PC-3 (cell line): ENCODE measurements at regions not wholly inside any gene's neighbourhood (a gene's known extent, or its start where the extent isn't known, plus 50 kb on each side); places are given as distances from the start of the nearest gene placed in this dataset.

Source experiments
- ATAC-seq: fragments of 200-7000 bp; cut with Tn5 transposase; 2 replicates; pipeline ENCODE4 v1.9.1; 2020; ENCODE audit warnings: mild to moderate bottlenecking, moderate library complexity
- BruUV-seq: library from RNA; stranded (reverse); fragments of 400-500 nt; replicated peaks from 2 replicates; lab custom pipeline; 2021; lab: Mats Ljungman, UMichigan
- CTCF ChIA-PET: fragments of 300-600 bp; sonication (Branson Sonifier 250); formaldehyde crosslinking; loops from one replicate; lab custom pipeline; 2022; ENCODE audit warnings: antibody characterized with exemption; lab: Charles Lee
- POLR2A ChIA-PET: fragments of 300-600 bp; sonication (Branson Sonifier 250); formaldehyde crosslinking; loops from one replicate; lab custom pipeline; 2022; ENCODE audit warnings: antibody characterized with exemption; ENCODE audit not compliant: unreplicated experiment; lab: Charles Lee
- DNase-seq: peaks from one replicate; pipeline ENCODE4 v3.0.0-alpha.2; 2015
- H2AFZ ChIP-seq: fragments of 300-600 bp; sonication (generic); 2 replicates; pipeline ENCODE4 v1.6.0; 2016; ENCODE audit warnings: antibody characterized with exemption, low read length
- H3F3A ChIP-seq: fragments of 300-600 bp; sonication (generic); one replicate; pipeline ENCODE4 v1.6.0; 2017; ENCODE audit warnings: antibody characterized with exemption, low read length, control low read depth, mild to moderate bottlenecking; ENCODE audit not compliant: unreplicated experiment
- H3K27ac ChIP-seq: fragments of 300-600 bp; sonication (generic); 2 replicates; pipeline ENCODE4 v1.5.1; 2016; ENCODE audit warnings: mild to moderate bottlenecking, low read length
- H3K27me3 ChIP-seq: fragments of 300-600 bp; sonication (generic); 2 replicates; pipeline ENCODE4 v1.6.1; 2016; ENCODE audit warnings: low read length, mixed read lengths
- H3K36me3 ChIP-seq: fragments of 300-600 bp; sonication (generic); 2 replicates; pipeline ENCODE4 v1.6.1; 2016; ENCODE audit warnings: low read depth, mixed run types, low read length, mixed read lengths
- H3K4me1 ChIP-seq: fragments of 300-600 bp; sonication (generic); 2 replicates; pipeline ENCODE4 v1.5.1; 2016; ENCODE audit warnings: low read length; ENCODE audit not compliant: insufficient read depth
- H3K4me2 ChIP-seq: fragments of 300-600 bp; sonication (generic); 2 replicates; pipeline ENCODE4 v1.6.0; 2016; ENCODE audit warnings: low read length
- H3K4me3 ChIP-seq: fragments of 300-600 bp; sonication (generic); 2 replicates; pipeline ENCODE4 v1.5.1; 2016; ENCODE audit warnings: mild to moderate bottlenecking, low read length, mixed read lengths
- H3K79me2 ChIP-seq: fragments of 300-600 bp; sonication (generic); 2 replicates; pipeline ENCODE4 v1.6.1; 2017; ENCODE audit warnings: low read length, mixed read lengths
- H3K9ac ChIP-seq: fragments of 300-600 bp; sonication (generic); 2 replicates; pipeline ENCODE4 v1.6.0; 2016; ENCODE audit warnings: mild to moderate bottlenecking, low read length
- H3K9me2 ChIP-seq: fragments of 300-600 bp; sonication (generic); replicated peaks from 2 replicates; pipeline ENCODE4 v1.6.1; 2016; ENCODE audit warnings: mixed run types, low read length, mixed read lengths
- H3K9me3 ChIP-seq: fragments of 300-600 bp; sonication (generic); 2 replicates; pipeline ENCODE4 v1.6.1; 2016; ENCODE audit warnings: low read length, mixed read lengths
- H4K20me1 ChIP-seq: fragments of 300-600 bp; sonication (generic); 2 replicates; pipeline ENCODE4 v1.6.1; 2016; ENCODE audit warnings: low read length, mixed read lengths
- CTCF ChIP-seq: fragments of 300-600 bp; sonication (generic); conservative IDR thresholded peaks from 2 replicates; pipeline ENCODE4 v1.5.1; 2017; ENCODE audit warnings: antibody characterized with exemption, low read depth, mild to moderate bottlenecking, low read length
- EZH2 ChIP-seq: fragments of 300-600 bp; sonication (generic); IDR thresholded peaks from one replicate; pipeline ENCODE4 v1.6.1; 2017; ENCODE audit warnings: antibody characterized with exemption, mild to moderate bottlenecking, low read length; ENCODE audit not compliant: unreplicated experiment
- EZH2phosphoT487 ChIP-seq: fragments of 300-600 bp; sonication (generic); IDR thresholded peaks from 2 replicates; pipeline ENCODE4 v1.6.1; 2018; ENCODE audit warnings: mild to moderate bottlenecking, antibody characterized with exemption, low read length, borderline replicate concordance
- intact Hi-C: fragments of 100-400 bp; cut with micrococcal nuclease; formaldehyde crosslinking; loops from 2 replicates; pipeline ENCODE4 v1.9.0; 2023

- BruUV-seq = no TSS peak
- no peak overlapping the region for H3K4me3 ChIP-seq
- intact Hi-C loops = no loop called here
- H4K20me1 ChIP-seq = peaks cover 4% of the 10 kb centered on the region; the same call in 1 of the 2 replicates
- no peaks in the 10 kb centered on the region for H3K27me3 ChIP-seq
- TF ChIP-seq EZH2phosphoT487 (no peak), CTCF (no peak), EZH2 (no peak)
- POLR2A ChIA-PET = no interaction called here
- H3K36me3 ChIP-seq = 0 out of 2 replicates have a peak, but pooled peaks cover 5% of the 10 kb centered on the region
- H3K79me2 ChIP-seq = no peaks in the 10 kb centered on the region
- H3K9me2 ChIP-seq = no peaks in the 10 kb centered on the region
- ATAC-seq = no peak
- H3K9ac ChIP-seq = no peak overlapping the region
- peaks cover 7% of the 10 kb centered on the region; the same call in 1 of the 2 replicates for H3K4me1 ChIP-seq
- no peak for DNase-seq
- H3K9me3 ChIP-seq = no peaks in the 10 kb centered on the region
- no peak overlapping the region for H3K4me2 ChIP-seq
- CTCF ChIA-PET = no interaction called here
- H3F3A ChIP-seq = peaks cover 12% of the 10 kb centered on the region
- no peak overlapping the region for H3K27ac ChIP-seq
- no peak overlapping the region for H2AFZ ChIP-seq
Measured at GRCh38 chr6:27136978-27137814, 110.3 kb upstream of the PRSS16 start.

GRCh38 chr6:27138406-27138805 lies 109.1 kb upstream of the PRSS16 start:
- ChIA-PET CTCF (interaction anchor here (0.5 kb wide), 1 partner anchor 806 kb away, joined by 3 read pairs; no protein-coding TSS in a partner anchor), POLR2A (no interaction called here)
- Histone ChIP-seq H3K27ac (no peak overlapping the region), H3K79me2 (peaks cover 7% of the 10 kb centered on the region), H3K9me2 (no peaks in the 10 kb centered on the region), H3K4me2 (no peak overlapping the region), H3K9ac (no peak overlapping the region), H3F3A (peaks cover 8% of the 10 kb centered on the region), H3K36me3 (0 out of 2 replicates have a peak, but pooled peaks cover 5% of the 10 kb centered on the region), H3K4me3 (no peak overlapping the region), H3K4me1 (peaks cover 9% of the 10 kb centered on the region; the same call in 1 of the 2 replicates), H3K9me3 (no peaks in the 10 kb centered on the region), H2AFZ (no peak overlapping the region), H4K20me1 (peaks cover 6% of the 10 kb centered on the region), H3K27me3 (no peaks in the 10 kb centered on the region)
- no peak for DNase-seq
- intact Hi-C loops = no loop called here
- no peak for TF ChIP-seq EZH2phosphoT487
- no peak for TF ChIP-seq EZH2
- no peak for TF ChIP-seq CTCF
- ATAC-seq = no peak
- no TSS peak for BruUV-seq
